Choroid plexus epithelial cell (primary cell): ENCODE measurements at regions not wholly inside any gene's neighbourhood (a gene's known extent, or its start where the extent isn't known, plus 50 kb on each side); places are given as distances from the start of the nearest gene placed in this dataset.

Source experiments
- DNase-seq: peaks from one replicate; pipeline ENCODE4 v3.0.0-alpha.2; 2010; ENCODE audit warnings: low read depth
- H3K4me3 ChIP-seq: 2 replicates; pipeline ENCODE4 v1.5.1; 2011; ENCODE audit warnings: low read depth, mild to moderate bottlenecking, control low read depth, low read length, moderate library complexity
- CTCF ChIP-seq: conservative IDR thresholded peaks from 2 replicates; pipeline ENCODE4 v1.5.1; 2011; ENCODE audit warnings: low read depth, mild to moderate bottlenecking, control low read depth, inconsistent platforms, low read length, moderate library complexity

GRCh38 chr21:35156293-35157278, 107.5 kb upstream of the RUNX1 start:
- no peak overlapping the region for H3K4me3 ChIP-seq
- no peak for TF ChIP-seq CTCF
- no peak for DNase-seq

DNA sequence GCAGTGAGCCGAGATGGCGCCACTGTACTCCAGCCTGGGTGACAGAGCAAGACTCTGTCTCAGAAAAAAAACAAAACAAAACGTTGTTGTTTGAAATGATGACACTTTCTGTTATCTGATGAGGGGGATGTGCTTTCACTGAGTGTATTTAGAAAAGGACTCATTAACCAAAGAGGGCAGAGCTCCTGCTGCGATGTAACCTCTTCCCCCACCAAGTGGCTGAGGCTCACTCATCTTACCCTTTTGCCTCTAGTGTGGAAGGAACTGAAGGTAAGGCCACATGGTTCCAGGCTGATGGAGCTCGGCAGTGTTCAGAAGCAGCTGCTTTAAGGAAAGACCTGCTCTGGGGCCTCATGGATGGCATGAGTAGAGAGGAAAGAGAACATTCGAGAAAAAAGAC, 105.7 kb upstream of the RUNX1 start:
- TF ChIP-seq CTCF = no peak
- peak; percentile 53 for DNase-seq
- no peak overlapping the region for H3K4me3 ChIP-seq

DNA sequence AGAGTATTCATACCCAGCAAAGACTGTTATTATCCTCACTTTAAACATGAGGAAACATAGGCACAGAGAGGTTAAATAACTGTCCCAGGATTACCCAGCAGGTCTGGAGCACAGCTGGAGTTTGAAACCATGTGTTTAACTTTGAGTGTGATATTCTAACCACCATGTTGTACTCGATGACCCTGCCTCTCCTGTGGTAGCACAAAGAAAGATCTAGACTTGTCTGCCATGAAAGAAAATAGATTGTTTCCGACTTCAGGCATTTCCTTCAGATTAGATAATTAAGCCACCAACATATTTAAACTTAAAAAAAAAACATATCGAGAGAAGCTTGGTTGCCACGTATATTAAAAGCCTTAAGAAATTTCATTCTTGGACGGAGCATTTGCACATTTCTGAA, 104.6 kb upstream of the RUNX1 start:
- no peak for TF ChIP-seq CTCF
- DNase-seq = peak; percentile 69
- H3K4me3 ChIP-seq = no peak overlapping the region

- TF ChIP-seq CTCF = no peak
- no peak overlapping the region for H3K4me3 ChIP-seq
- DNase-seq = peak; percentile 83
Measured at GRCh38 chr21:35150562-35151226, 101.6 kb upstream of the RUNX1 start.

- TF ChIP-seq CTCF = no peak
- no peak overlapping the region for H3K4me3 ChIP-seq
- DNase-seq = peak; percentile 54
Measured at GRCh38 chr21:35149698-35150097, 100.6 kb upstream of the RUNX1 start.

GRCh38 chr21:35147439-35147838, 98.3 kb upstream of the RUNX1 start:
- no peak overlapping the region for H3K4me3 ChIP-seq
- no peak for DNase-seq

More at GRCh38 chr21:35147439-35147838, 98.3 kb upstream of the RUNX1 start:
- no peak for TF ChIP-seq CTCF
